ENCODE measurements at regions not wholly inside any gene's neighbourhood (a gene's known extent, or its start where the extent isn't known, plus 50 kb on each side); places are given as distances from the start of the nearest gene placed in this dataset.

- no peaks in the 10 kb centered on the region for H3K36me3 ChIP-seq (ENCODE audit: insufficient read depth, low read length)
- H3K27me3 ChIP-seq (ENCODE audit: insufficient read depth, low read length, poor library complexity, severe bottlenecking) = no peaks in the 10 kb centered on the region
- H3K9me2 ChIP-seq (replicated peaks; ENCODE audit: low read depth, low read length) = no peaks in the 10 kb centered on the region
- TF ChIP-seq EZH2phosphoT487 (IDR thresholded peaks at IDR 0.05; ENCODE audit: borderline replicate concordance) (no peak), CTCF (conservative IDR thresholded peaks at IDR 0.05; ENCODE audit: low read length) (no peak)
- H4K20me1 ChIP-seq (ENCODE audit: insufficient read depth, low read length, poor library complexity, severe bottlenecking) = no peaks in the 10 kb centered on the region
- H2AFZ ChIP-seq (ENCODE audit: low read length) = no peak overlapping the region
- no peak overlapping the region for H3K9ac ChIP-seq (ENCODE audit: low read depth, low read length, poor library complexity, severe bottlenecking)
- H3K9me3 ChIP-seq (ENCODE audit: insufficient read depth, low read depth, low read length) = no peaks in the 10 kb centered on the region
- H3K4me1 ChIP-seq (ENCODE audit: insufficient read depth, low read length, poor library complexity, severe bottlenecking) = peaks cover 39% of the 10 kb centered on the region
- H3F3A ChIP-seq (ENCODE audit: low read depth) = no peaks in the 10 kb centered on the region
- H3K4me3 ChIP-seq (ENCODE audit: low read length, poor library complexity, severe bottlenecking) = no peak overlapping the region
- H3K4me2 ChIP-seq (ENCODE audit: low read depth, low read length, poor library complexity, severe bottlenecking) = no peak overlapping the region
- H3K79me2 ChIP-seq (ENCODE audit: insufficient read depth, low read length) = no peaks in the 10 kb centered on the region
These were observed 258.4 kb downstream of the XXYLT1 start for GRCh38 chr3:195012571-195012970.

- Histone ChIP-seq H4K20me1 (ENCODE audit: insufficient read depth, low read length, poor library complexity, severe bottlenecking) (no peaks in the 10 kb centered on the region), H2AFZ (ENCODE audit: low read length) (no peak overlapping the region), H3K9ac (ENCODE audit: low read depth, low read length, poor library complexity, severe bottlenecking) (no peak overlapping the region), H3K27me3 (ENCODE audit: insufficient read depth, low read length, poor library complexity, severe bottlenecking) (no peaks in the 10 kb centered on the region), H3K4me1 (ENCODE audit: insufficient read depth, low read length, poor library complexity, severe bottlenecking) (peaks cover 35% of the 10 kb centered on the region), H3K4me2 (ENCODE audit: low read depth, low read length, poor library complexity, severe bottlenecking) (peak overlapping the region; percentile 45), H3K4me3 (ENCODE audit: low read length, poor library complexity, severe bottlenecking) (no peak overlapping the region), H3K36me3 (ENCODE audit: insufficient read depth, low read length) (no peaks in the 10 kb centered on the region), H3K79me2 (ENCODE audit: insufficient read depth, low read length) (no peaks in the 10 kb centered on the region), H3K9me3 (ENCODE audit: insufficient read depth, low read depth, low read length) (no peaks in the 10 kb centered on the region), H3F3A (ENCODE audit: low read depth) (no peaks in the 10 kb centered on the region), H3K9me2 (replicated peaks; ENCODE audit: low read depth, low read length) (no peaks in the 10 kb centered on the region)
- no peak for TF ChIP-seq EZH2phosphoT487 (IDR thresholded peaks at IDR 0.05; ENCODE audit: borderline replicate concordance)
- no peak for TF ChIP-seq CTCF (conservative IDR thresholded peaks at IDR 0.05; ENCODE audit: low read length)
These were observed 257.3 kb downstream of the XXYLT1 start for GRCh38 chr3:195013411-195014361.

DNA sequence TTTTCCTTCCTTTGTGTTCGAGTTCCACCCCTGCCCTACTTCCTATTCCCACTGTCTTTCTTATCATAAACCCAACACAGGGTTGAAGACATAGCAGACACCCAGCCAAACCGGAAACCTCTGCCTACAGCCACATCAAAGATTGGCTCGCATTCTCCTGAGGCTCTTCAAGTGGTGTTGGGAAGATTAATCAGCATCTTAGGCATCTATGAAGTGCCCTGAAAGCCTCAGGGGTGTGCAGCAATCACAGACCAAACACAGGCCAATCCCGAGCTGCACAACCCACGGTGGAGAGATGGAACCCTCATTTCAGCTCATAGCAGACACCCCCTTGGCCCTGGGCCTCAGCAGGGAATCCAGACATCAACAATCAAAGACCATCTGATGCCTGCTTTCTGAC lies 255.9 kb downstream of the XXYLT1 start:
- no peak overlapping the region for H3K4me3 ChIP-seq (ENCODE audit: low read length, poor library complexity, severe bottlenecking)
- H2AFZ ChIP-seq (ENCODE audit: low read length) = no peak overlapping the region
- H3F3A ChIP-seq (ENCODE audit: low read depth) = no peaks in the 10 kb centered on the region
- peak overlapping the region; percentile 45 for H3K4me2 ChIP-seq (ENCODE audit: low read depth, low read length, poor library complexity, severe bottlenecking)
- TF ChIP-seq EZH2phosphoT487 (IDR thresholded peaks at IDR 0.05; ENCODE audit: borderline replicate concordance) = no peak
- TF ChIP-seq CTCF (conservative IDR thresholded peaks at IDR 0.05; ENCODE audit: low read length) = no peak
- H3K4me1 ChIP-seq (ENCODE audit: insufficient read depth, low read length, poor library complexity, severe bottlenecking) = peaks cover 35% of the 10 kb centered on the region
- H3K79me2 ChIP-seq (ENCODE audit: insufficient read depth, low read length) = no peaks in the 10 kb centered on the region
- H3K36me3 ChIP-seq (ENCODE audit: insufficient read depth, low read length) = no peaks in the 10 kb centered on the region
- no peaks in the 10 kb centered on the region for H3K27me3 ChIP-seq (ENCODE audit: insufficient read depth, low read length, poor library complexity, severe bottlenecking)
- no peaks in the 10 kb centered on the region for H4K20me1 ChIP-seq (ENCODE audit: insufficient read depth, low read length, poor library complexity, severe bottlenecking)
- no peak overlapping the region for H3K9ac ChIP-seq (ENCODE audit: low read depth, low read length, poor library complexity, severe bottlenecking)
- H3K9me2 ChIP-seq (replicated peaks; ENCODE audit: low read depth, low read length) = no peaks in the 10 kb centered on the region
- no peaks in the 10 kb centered on the region for H3K9me3 ChIP-seq (ENCODE audit: insufficient read depth, low read depth, low read length)

Measured in Loucy (cell line).